HG03025 (cell line): ENCODE measurements at regions not wholly inside any gene's neighbourhood (a gene's known extent, or its start where the extent isn't known, plus 50 kb on each side); places are given as distances from the start of the nearest gene placed in this dataset.

Experiments
- ATAC-seq: cut with Tn5 transposase; IDR thresholded peaks from one replicate; pipeline ENCODE4 v1.9.1; 2021; ENCODE audit warnings: mild to moderate bottlenecking, moderate library complexity; ENCODE audit not compliant: unreplicated experiment, low FRiP score

- ATAC-seq: no peak
These were observed 108.5 kb upstream of the PFN2 start for GRCh38 chr3:150079029-150079739.

- no peak for ATAC-seq
These were observed 107.0 kb upstream of the PFN2 start for GRCh38 chr3:150077581-150078247.

- ATAC-seq: no peak
These were observed 106.4 kb upstream of the PFN2 start for GRCh38 chr3:150077107-150077506.

- ATAC-seq: no peak
These were observed 105.7 kb upstream of the PFN2 start for GRCh38 chr3:150076443-150076842.

GRCh38 chr3:150075417-150075865, 104.7 kb upstream of the PFN2 start:
- no peak for ATAC-seq

GRCh38 chr3:150074697-150075416, 104.2 kb upstream of the PFN2 start:
- ATAC-seq: no peak

GRCh38 chr3:150074277-150074676, 103.6 kb upstream of the PFN2 start:
- no peak for ATAC-seq

GRCh38 chr3:150073513-150073912, 102.8 kb upstream of the PFN2 start:
- no peak for ATAC-seq

- ATAC-seq: no peak
These were observed 102.3 kb upstream of the PFN2 start for GRCh38 chr3:150073031-150073430.

GRCh38 chr3:150072576-150072975, 101.9 kb upstream of the PFN2 start:
- ATAC-seq: no peak

- no peak for ATAC-seq
These were observed 99.6 kb upstream of the PFN2 start for GRCh38 chr3:150070271-150070670.

- no peak for ATAC-seq
These were observed 98.9 kb upstream of the PFN2 start for GRCh38 chr3:150069633-150070032.

- no peak for ATAC-seq
These were observed 98.4 kb upstream of the PFN2 start for GRCh38 chr3:150069154-150069527.

GRCh38 chr3:150068440-150069153, 97.9 kb upstream of the PFN2 start:
- ATAC-seq: no peak

- no peak for ATAC-seq
These were observed 96.9 kb upstream of the PFN2 start for GRCh38 chr3:150067561-150067960.

GRCh38 chr3:150064971-150065370, 94.3 kb upstream of the PFN2 start:
- no peak for ATAC-seq

GRCh38 chr3:150063237-150063636, 92.5 kb upstream of the PFN2 start:
- no peak for ATAC-seq

- ATAC-seq: no peak
These were observed 91.8 kb upstream of the PFN2 start for GRCh38 chr3:150062492-150062891.

GRCh38 chr3:150061288-150062024, 90.8 kb upstream of the PFN2 start:
- ATAC-seq: no peak

GRCh38 chr3:150059729-150060128, 89.0 kb upstream of the PFN2 start:
- ATAC-seq: no peak
